C4-2B (cell line): ENCODE measurements at regions not wholly inside any gene's neighbourhood (a gene's known extent, or its start where the extent isn't known, plus 50 kb on each side); places are given as distances from the start of the nearest gene placed in this dataset.

ENCODE experiments used
- ZFX ChIP-seq: fragments of 450-650 bp; IDR thresholded peaks from 2 replicates; pipeline ENCODE4 v1.6.1; 2017
- TF ChIP-seq, protein P1 (sequence below): fragments of 450-650 bp; conservative IDR thresholded peaks from 2 replicates; pipeline ENCODE4 v1.5.1; 2017; ENCODE audit warnings: mild to moderate bottlenecking

DNA sequence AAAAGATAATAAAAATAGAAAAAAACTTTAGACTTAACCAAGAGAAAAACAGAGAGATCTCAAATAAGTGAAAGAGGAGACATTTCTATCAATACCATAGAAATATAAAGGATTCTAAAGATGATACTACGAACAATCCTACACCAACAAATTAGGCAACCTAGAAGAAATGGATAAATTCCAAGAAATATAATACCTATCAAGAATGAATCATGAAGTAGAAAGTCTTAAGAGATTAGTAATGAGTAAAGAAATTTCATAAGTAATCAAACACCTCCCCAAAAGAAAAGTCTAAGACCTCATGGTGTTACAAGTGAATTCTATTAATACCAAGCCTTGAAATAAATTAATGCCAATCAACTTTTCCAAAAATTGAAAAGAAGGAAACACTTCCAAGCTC is 1584.5 kb upstream of the MIR17HG start:
- TF ChIP-seq, protein P1, sequence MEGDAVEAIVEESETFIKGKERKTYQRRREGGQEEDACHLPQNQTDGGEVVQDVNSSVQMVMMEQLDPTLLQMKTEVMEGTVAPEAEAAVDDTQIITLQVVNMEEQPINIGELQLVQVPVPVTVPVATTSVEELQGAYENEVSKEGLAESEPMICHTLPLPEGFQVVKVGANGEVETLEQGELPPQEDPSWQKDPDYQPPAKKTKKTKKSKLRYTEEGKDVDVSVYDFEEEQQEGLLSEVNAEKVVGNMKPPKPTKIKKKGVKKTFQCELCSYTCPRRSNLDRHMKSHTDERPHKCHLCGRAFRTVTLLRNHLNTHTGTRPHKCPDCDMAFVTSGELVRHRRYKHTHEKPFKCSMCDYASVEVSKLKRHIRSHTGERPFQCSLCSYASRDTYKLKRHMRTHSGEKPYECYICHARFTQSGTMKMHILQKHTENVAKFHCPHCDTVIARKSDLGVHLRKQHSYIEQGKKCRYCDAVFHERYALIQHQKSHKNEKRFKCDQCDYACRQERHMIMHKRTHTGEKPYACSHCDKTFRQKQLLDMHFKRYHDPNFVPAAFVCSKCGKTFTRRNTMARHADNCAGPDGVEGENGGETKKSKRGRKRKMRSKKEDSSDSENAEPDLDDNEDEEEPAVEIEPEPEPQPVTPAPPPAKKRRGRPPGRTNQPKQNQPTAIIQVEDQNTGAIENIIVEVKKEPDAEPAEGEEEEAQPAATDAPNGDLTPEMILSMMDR = no peak
- no peak for TF ChIP-seq ZFX
